ENCODE measurements at regions not wholly inside any gene's neighbourhood (a gene's known extent, or its start where the extent isn't known, plus 50 kb on each side); places are given as distances from the start of the nearest gene placed in this dataset.
A peak's percentile ranks its signal among the peaks of the same experiment; 100 is the strongest.

DNA sequence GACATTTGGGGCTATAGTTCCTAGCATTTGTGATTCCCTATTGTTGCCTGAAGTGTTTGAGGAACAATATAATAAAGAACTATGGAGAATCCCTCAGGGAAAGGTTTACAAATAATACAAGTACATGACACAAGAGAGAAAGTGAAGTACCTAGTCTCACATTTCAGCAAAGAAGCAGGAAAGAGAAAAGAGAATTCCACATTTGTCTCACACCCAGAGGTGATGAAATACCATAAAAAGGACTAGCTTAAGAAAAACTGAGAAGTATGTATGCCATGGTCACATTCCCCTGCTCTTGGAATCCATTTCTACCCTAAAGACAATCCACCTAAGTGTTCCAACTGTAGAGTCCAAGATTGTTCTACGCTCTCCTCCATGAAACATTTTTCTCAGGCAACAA, 79.0 kb upstream of the TARS1 start:
- TF ChIP-seq POLR2AphosphoS5 (IDR thresholded peaks at IDR 0.05), result no peak
- no peak for TF ChIP-seq EP300 (IDR thresholded peaks at IDR 0.05)
- no peak for TF ChIP-seq POLR2A (IDR thresholded peaks at IDR 0.05; ENCODE audit: low read depth)
- TF ChIP-seq, protein P1, sequence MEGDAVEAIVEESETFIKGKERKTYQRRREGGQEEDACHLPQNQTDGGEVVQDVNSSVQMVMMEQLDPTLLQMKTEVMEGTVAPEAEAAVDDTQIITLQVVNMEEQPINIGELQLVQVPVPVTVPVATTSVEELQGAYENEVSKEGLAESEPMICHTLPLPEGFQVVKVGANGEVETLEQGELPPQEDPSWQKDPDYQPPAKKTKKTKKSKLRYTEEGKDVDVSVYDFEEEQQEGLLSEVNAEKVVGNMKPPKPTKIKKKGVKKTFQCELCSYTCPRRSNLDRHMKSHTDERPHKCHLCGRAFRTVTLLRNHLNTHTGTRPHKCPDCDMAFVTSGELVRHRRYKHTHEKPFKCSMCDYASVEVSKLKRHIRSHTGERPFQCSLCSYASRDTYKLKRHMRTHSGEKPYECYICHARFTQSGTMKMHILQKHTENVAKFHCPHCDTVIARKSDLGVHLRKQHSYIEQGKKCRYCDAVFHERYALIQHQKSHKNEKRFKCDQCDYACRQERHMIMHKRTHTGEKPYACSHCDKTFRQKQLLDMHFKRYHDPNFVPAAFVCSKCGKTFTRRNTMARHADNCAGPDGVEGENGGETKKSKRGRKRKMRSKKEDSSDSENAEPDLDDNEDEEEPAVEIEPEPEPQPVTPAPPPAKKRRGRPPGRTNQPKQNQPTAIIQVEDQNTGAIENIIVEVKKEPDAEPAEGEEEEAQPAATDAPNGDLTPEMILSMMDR (IDR thresholded peaks at IDR 0.05), result no peak
- H3K36me3 ChIP-seq, result no peaks in the 10 kb centered on the region
- H3K27me3 ChIP-seq, result no peaks in the 10 kb centered on the region
- no peaks in the 10 kb centered on the region for H3K9me3 ChIP-seq
- no peak overlapping the region for H3K4me3 ChIP-seq
- no peak overlapping the region for H3K27ac ChIP-seq (replicated peaks in 1 of 4)
- no peak for DNase-seq (ENCODE audit: extremely low spot score)
- peaks cover 4 to 14% (median 6%) of the 10 kb centered on the region in 4 donors for H3K4me1 ChIP-seq
- intact Hi-C loops (cut with DNase I), result no loop called here
- WGBS, result 72% methylated on average over 1 of the region's 1 CpG

DNA sequence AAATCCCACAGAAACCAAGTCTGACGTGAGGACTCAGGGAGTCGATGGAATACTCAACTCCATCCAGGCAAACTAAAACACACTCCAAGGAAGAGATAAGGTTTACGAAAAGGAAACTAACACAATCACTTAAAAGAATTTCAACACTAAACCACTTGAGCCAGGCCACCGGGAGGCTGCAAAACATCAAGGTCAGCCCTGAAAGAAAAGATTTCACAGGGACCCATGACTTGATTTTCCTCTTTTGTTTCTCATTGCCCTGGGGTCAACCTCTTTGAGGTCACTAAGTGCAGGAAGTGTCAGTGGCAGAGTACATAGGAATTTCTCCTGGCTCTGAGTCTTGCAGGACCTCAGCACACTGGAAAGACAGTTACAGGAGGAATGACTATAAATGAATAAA, 77.8 kb upstream of the TARS1 start:
- intact Hi-C loops (cut with DNase I), result no loop called here
- TF ChIP-seq POLR2AphosphoS5 (IDR thresholded peaks at IDR 0.05), result peak in 1 of 2 donors; percentile 43
- no peak for TF ChIP-seq EP300 (IDR thresholded peaks at IDR 0.05)
- 44% methylated on average over 4 of the region's 4 CpGs for WGBS
- no peaks in the 10 kb centered on the region for H3K9me3 ChIP-seq
- no peak overlapping the region for H3K4me3 ChIP-seq
- H3K27me3 ChIP-seq, result no peaks in the 10 kb centered on the region
- DNase-seq (ENCODE audit: extremely low spot score), result no peak
- H3K27ac ChIP-seq (replicated peaks in 1 of 4), result peak overlapping the region in 3 of 4 donors; percentile 19 to 51 (median 48)
- no peaks in the 10 kb centered on the region for H3K36me3 ChIP-seq
- peaks cover 4 to 14% (median 6%) of the 10 kb centered on the region in 4 donors for H3K4me1 ChIP-seq

DNA sequence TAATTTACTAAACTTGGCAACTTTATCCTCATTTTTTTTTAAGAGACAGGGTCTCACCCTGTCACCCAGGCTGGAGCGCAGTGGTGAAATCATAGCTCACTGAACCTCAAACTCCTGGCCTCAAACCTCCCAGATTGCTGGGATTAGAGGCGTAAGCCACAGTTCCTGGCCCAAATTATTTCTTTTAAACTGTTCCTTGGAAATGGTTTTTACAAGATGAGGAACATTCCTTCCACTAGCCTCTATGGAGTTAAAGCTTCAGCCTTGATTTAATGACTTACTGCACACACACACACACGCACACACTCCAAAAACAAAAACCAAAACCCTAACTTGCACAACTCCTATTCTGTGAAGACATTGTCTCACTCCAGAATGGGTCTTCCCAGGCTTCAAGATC, 77.2 kb upstream of the TARS1 start:
- Histone ChIP-seq H3K27me3 (no peaks in the 10 kb centered on the region), H3K36me3 (no peaks in the 10 kb centered on the region), H3K27ac (replicated peaks in 1 of 4) (no peak overlapping the region), H3K4me1 (peaks cover 4 to 14% (median 6%) of the 10 kb centered on the region in 4 donors), H3K9me3 (no peaks in the 10 kb centered on the region), H3K4me3 (no peak overlapping the region)
- 72% methylated on average over 3 of the region's 3 CpGs for WGBS
- TF ChIP-seq POLR2A (IDR thresholded peaks at IDR 0.05; ENCODE audit: low read depth) (no peak), POLR2AphosphoS5 (IDR thresholded peaks at IDR 0.05) (no peak)
- no peak for DNase-seq (ENCODE audit: extremely low spot score)
- intact Hi-C loops (cut with DNase I), result no loop called here

DNA sequence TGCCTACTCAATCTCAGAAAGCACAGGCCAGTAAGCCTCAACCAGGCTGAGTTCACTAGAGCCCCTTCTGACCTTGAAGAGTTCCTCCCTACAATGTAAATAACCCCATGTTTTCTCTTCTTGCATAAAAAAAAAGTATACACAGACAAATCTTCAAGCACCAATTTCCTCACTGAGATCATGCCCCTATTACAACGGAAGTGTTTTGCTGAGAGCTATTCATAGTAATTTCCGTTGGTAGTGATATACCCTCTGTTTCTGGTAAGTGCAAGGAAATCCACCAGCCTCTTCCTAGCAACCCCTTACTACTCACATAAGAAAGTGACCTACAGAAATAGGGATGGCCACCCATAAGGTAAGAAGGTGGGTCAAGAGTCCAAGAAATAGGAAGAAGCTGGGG, 76.4 kb upstream of the TARS1 start:
- H3K27me3 ChIP-seq, result no peaks in the 10 kb centered on the region
- no peaks in the 10 kb centered on the region for H3K9me3 ChIP-seq
- H3K27ac ChIP-seq (replicated peaks in 1 of 4), result no peak overlapping the region
- H3K4me1 ChIP-seq, result peaks cover 4 to 14% (median 6%) of the 10 kb centered on the region in 4 donors
- no peak for TF ChIP-seq POLR2AphosphoS5 (IDR thresholded peaks at IDR 0.05)
- TF ChIP-seq, protein P1 (IDR thresholded peaks at IDR 0.05), result no peak
- no peak for TF ChIP-seq EP300 (IDR thresholded peaks at IDR 0.05)
- TF ChIP-seq POLR2A (IDR thresholded peaks at IDR 0.05; ENCODE audit: low read depth), result no peak
- intact Hi-C loops (cut with DNase I), result no loop called here
- no peaks in the 10 kb centered on the region for H3K36me3 ChIP-seq
- DNase-seq (ENCODE audit: extremely low spot score), result no peak
- H3K4me3 ChIP-seq, result no peak overlapping the region
- 63% methylated on average over 2 of the region's 2 CpGs for WGBS

DNA sequence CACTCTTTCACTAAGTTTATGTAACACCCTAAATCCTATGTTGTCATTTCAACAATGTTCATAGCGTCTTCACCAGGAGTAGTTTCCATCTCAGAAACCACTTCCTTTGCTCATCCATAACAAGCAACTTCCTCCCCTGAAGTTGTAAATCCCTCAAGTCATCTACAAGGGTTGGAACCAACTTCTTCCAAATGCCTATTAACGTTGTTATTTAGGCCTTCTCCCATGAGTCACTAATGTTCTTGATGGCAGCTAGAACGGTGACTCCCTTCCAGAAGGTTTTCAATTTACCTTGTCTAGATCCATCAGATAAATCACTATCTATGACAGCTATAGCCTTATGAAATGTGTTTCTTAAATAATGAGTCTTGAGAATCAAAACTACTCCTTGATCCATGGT, 73.3 kb upstream of the TARS1 start:
- no peaks in the 10 kb centered on the region for H3K27me3 ChIP-seq
- no peaks in the 10 kb centered on the region for H3K9me3 ChIP-seq
- no peak for DNase-seq (ENCODE audit: extremely low spot score)
- H3K4me3 ChIP-seq, result no peak overlapping the region
- TF ChIP-seq EP300 (IDR thresholded peaks at IDR 0.05), result no peak
- peaks cover 3 to 8% (median 5%) of the 10 kb centered on the region in 4 donors for H3K4me1 ChIP-seq
- H3K27ac ChIP-seq (replicated peaks in 1 of 4), result no peak overlapping the region
- intact Hi-C loops (cut with DNase I), result no loop called here
- WGBS, result 81% methylated on average over 3 of the region's 3 CpGs
- H3K36me3 ChIP-seq, result no peaks in the 10 kb centered on the region

DNA sequence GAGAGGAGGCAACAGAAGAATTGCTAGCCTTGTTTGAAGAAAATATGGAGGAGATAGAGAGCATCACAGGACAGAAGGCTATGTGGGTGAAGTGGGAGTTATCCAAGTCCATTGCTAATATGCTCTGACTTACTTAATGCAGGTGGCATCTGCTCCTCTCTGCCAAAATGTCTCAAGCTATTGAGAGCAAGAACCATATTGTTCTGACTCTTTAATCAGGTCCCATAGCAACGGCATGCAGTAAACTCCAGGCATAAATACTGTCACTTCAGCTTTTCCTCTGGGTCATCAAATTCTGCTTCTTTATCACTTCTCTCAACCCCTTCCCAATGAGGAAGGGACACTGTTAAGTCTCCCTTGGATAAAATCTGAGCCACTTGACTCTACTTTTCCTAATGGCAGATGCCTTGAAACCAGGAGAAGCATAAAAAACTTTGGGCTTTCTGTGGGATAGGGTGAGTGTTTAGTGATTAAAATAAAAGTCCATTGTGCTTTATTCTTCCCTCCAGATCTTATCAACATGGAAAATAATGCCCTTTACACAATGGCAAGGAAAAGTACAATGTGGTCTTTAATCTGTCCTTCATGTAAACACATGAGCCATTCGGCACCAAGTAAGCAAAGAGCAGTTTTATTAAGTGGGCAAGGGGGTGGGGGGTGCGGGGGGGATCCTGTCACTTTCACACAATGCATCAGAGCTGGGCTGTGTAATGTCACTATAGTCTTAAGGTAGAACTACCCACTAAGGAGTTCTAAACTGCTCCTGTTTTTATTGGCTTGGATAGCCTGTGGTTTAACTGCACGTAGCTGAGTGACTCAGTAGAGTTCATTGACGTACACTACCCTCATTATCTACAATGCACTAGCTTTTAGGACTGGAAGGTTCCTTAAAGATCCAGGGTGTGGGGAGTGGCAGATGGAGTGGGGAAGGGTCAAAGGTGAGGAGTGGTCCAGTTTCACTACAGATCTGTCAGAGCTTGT, 71.0 kb upstream of the TARS1 start:
- no peaks in the 10 kb centered on the region for H3K36me3 ChIP-seq
- 50% methylated on average over 5 of the region's 5 CpGs for WGBS

More for the DNA sequence above, 71.0 kb upstream of the TARS1 start:
- no peak overlapping the region for H3K4me3 ChIP-seq
- no peak overlapping the region for H3K27ac ChIP-seq (replicated peaks in 1 of 4)
- intact Hi-C loops (cut with DNase I), result no loop called here
- H3K4me1 ChIP-seq, result no peaks in the 10 kb centered on the region
- H3K9me3 ChIP-seq, result no peaks in the 10 kb centered on the region
- no peaks in the 10 kb centered on the region for H3K27me3 ChIP-seq
- TF ChIP-seq POLR2AphosphoS5 (IDR thresholded peaks at IDR 0.05) (no peak), POLR2A (IDR thresholded peaks at IDR 0.05; ENCODE audit: low read depth) (no peak), EP300 (IDR thresholded peaks at IDR 0.05) (no peak)
- TF ChIP-seq, protein P1 (IDR thresholded peaks at IDR 0.05), result no peak
- peak; percentile 66 for DNase-seq (ENCODE audit: extremely low spot score)

All from esophagus muscularis mucosa (tissue), 4 donors.